ENCODE measurements at regions not wholly inside any gene's neighbourhood (a gene's known extent, or its start where the extent isn't known, plus 50 kb on each side); places are given as distances from the start of the nearest gene placed in this dataset.
A peak's percentile ranks its signal among the peaks of the same experiment; 100 is the strongest.

GRCh38 chr11:92550411-92550810 lies 325.8 kb downstream of the FAT3 start:
- no peaks in the 10 kb centered on the region for H4K20me1 ChIP-seq (ENCODE audit: control insufficient read depth, extremely low read depth, insufficient read depth, low read length)
- no peaks in the 10 kb centered on the region for H3K27me3 ChIP-seq (ENCODE audit: control insufficient read depth, insufficient read depth, low read length)
- H3K4me2 ChIP-seq (ENCODE audit: extremely low read depth, insufficient read depth, low read length) = no peak overlapping the region
- no peaks in the 10 kb centered on the region for H3K36me3 ChIP-seq (ENCODE audit: control insufficient read depth, insufficient read depth, low read length)
- H3K4me3 ChIP-seq (replicated peaks in 1 of 4; ENCODE audit: control extremely low read depth in 1 of 4, insufficient read depth in 1 of 4, low read depth in 3 of 4, low read length in 4 of 4) = no peak overlapping the region
- no peak overlapping the region for H3K27ac ChIP-seq (ENCODE audit: insufficient read depth, low read length)
- no peaks in the 10 kb centered on the region for H3K79me2 ChIP-seq (ENCODE audit: control insufficient read depth, insufficient read depth, low read length)
- no peaks in the 10 kb centered on the region for H3K9me3 ChIP-seq (ENCODE audit: control insufficient read depth, insufficient read depth, low read depth, low read length)
- TF ChIP-seq CTCF (conservative IDR thresholded peaks at IDR 0.05 in 1 of 2, IDR thresholded peaks at IDR 0.05 in 1 of 2; ENCODE audit: low read depth in 1 of 2, low read length in 2 of 2) = no peak
- no peak for TF ChIP-seq EZH2 (IDR thresholded peaks at IDR 0.05; ENCODE audit: low read length, missing control alignments)
- no peak overlapping the region for H3K9ac ChIP-seq (ENCODE audit: insufficient read depth, low read length)
- no peak overlapping the region for H2AFZ ChIP-seq (ENCODE audit: low read length)
- no peak for DNase-seq (ENCODE audit: low read depth in 2 of 2)
- no peaks in the 10 kb centered on the region for H3K4me1 ChIP-seq (ENCODE audit: control insufficient read depth, extremely low read depth, insufficient read depth, low read length)

- no peak overlapping the region for H3K4me2 ChIP-seq (ENCODE audit: extremely low read depth, insufficient read depth, low read length)
- no peaks in the 10 kb centered on the region for H3K79me2 ChIP-seq (ENCODE audit: control insufficient read depth, insufficient read depth, low read length)
- no peak overlapping the region for H3K27ac ChIP-seq (ENCODE audit: insufficient read depth, low read length)
- H3K4me1 ChIP-seq (ENCODE audit: control insufficient read depth, extremely low read depth, insufficient read depth, low read length) = no peaks in the 10 kb centered on the region
- no peaks in the 10 kb centered on the region for H4K20me1 ChIP-seq (ENCODE audit: control insufficient read depth, extremely low read depth, insufficient read depth, low read length)
- H3K36me3 ChIP-seq (ENCODE audit: control insufficient read depth, insufficient read depth, low read length) = no peaks in the 10 kb centered on the region
- H3K9ac ChIP-seq (ENCODE audit: insufficient read depth, low read length) = no peak overlapping the region
- no peaks in the 10 kb centered on the region for H3K9me3 ChIP-seq (ENCODE audit: control insufficient read depth, insufficient read depth, low read depth, low read length)
- no peak overlapping the region for H3K4me3 ChIP-seq (replicated peaks in 1 of 4; ENCODE audit: control extremely low read depth in 1 of 4, insufficient read depth in 1 of 4, low read depth in 3 of 4, low read length in 4 of 4)
- no peak for DNase-seq (ENCODE audit: low read depth in 2 of 2)
- no peak overlapping the region for H2AFZ ChIP-seq (ENCODE audit: low read length)
- TF ChIP-seq EZH2 (IDR thresholded peaks at IDR 0.05; ENCODE audit: low read length, missing control alignments) = no peak
- TF ChIP-seq CTCF (conservative IDR thresholded peaks at IDR 0.05 in 1 of 2, IDR thresholded peaks at IDR 0.05 in 1 of 2; ENCODE audit: low read depth in 1 of 2, low read length in 2 of 2) = no peak
- H3K27me3 ChIP-seq (ENCODE audit: control insufficient read depth, insufficient read depth, low read length) = no peaks in the 10 kb centered on the region
Observed at GRCh38 chr11:92550871-92551270, 326.3 kb downstream of the FAT3 start.

GRCh38 chr11:92552942-92553341 lies 328.3 kb downstream of the FAT3 start:
- Histone ChIP-seq H3K27ac (ENCODE audit: insufficient read depth, low read length) (no peak overlapping the region), H3K4me2 (ENCODE audit: extremely low read depth, insufficient read depth, low read length) (no peak overlapping the region), H3K4me1 (ENCODE audit: control insufficient read depth, extremely low read depth, insufficient read depth, low read length) (no peaks in the 10 kb centered on the region), H4K20me1 (ENCODE audit: control insufficient read depth, extremely low read depth, insufficient read depth, low read length) (no peaks in the 10 kb centered on the region), H2AFZ (ENCODE audit: low read length) (no peak overlapping the region), H3K27me3 (ENCODE audit: control insufficient read depth, insufficient read depth, low read length) (no peaks in the 10 kb centered on the region), H3K79me2 (ENCODE audit: control insufficient read depth, insufficient read depth, low read length) (no peaks in the 10 kb centered on the region), H3K4me3 (replicated peaks in 1 of 4; ENCODE audit: control extremely low read depth in 1 of 4, insufficient read depth in 1 of 4, low read depth in 3 of 4, low read length in 4 of 4) (no peak overlapping the region), H3K9me3 (ENCODE audit: control insufficient read depth, insufficient read depth, low read depth, low read length) (no peaks in the 10 kb centered on the region), H3K9ac (ENCODE audit: insufficient read depth, low read length) (no peak overlapping the region), H3K36me3 (ENCODE audit: control insufficient read depth, insufficient read depth, low read length) (no peaks in the 10 kb centered on the region)
- TF ChIP-seq CTCF (conservative IDR thresholded peaks at IDR 0.05 in 1 of 2, IDR thresholded peaks at IDR 0.05 in 1 of 2; ENCODE audit: low read depth in 1 of 2, low read length in 2 of 2) (no peak), EZH2 (IDR thresholded peaks at IDR 0.05; ENCODE audit: low read length, missing control alignments) (no peak)
- DNase-seq (ENCODE audit: low read depth in 2 of 2) = peak in 1 of 2 donors; percentile 31
